Activated CD4-positive, alpha-beta T cell treated with anti-CD3 and anti-CD28 coated beads, Interleukin-2, amount 50 U/mL, for 4 hours (primary cell): ENCODE measurements at regions not wholly inside any gene's neighbourhood (a gene's known extent, or its start where the extent isn't known, plus 50 kb on each side); places are given as distances from the start of the nearest gene placed in this dataset.

Experiments
- DNase-seq, 2 experiments: peaks; one replicate each; pipeline ENCODE4 v3.0.0-alpha.2; 2020

DNA sequence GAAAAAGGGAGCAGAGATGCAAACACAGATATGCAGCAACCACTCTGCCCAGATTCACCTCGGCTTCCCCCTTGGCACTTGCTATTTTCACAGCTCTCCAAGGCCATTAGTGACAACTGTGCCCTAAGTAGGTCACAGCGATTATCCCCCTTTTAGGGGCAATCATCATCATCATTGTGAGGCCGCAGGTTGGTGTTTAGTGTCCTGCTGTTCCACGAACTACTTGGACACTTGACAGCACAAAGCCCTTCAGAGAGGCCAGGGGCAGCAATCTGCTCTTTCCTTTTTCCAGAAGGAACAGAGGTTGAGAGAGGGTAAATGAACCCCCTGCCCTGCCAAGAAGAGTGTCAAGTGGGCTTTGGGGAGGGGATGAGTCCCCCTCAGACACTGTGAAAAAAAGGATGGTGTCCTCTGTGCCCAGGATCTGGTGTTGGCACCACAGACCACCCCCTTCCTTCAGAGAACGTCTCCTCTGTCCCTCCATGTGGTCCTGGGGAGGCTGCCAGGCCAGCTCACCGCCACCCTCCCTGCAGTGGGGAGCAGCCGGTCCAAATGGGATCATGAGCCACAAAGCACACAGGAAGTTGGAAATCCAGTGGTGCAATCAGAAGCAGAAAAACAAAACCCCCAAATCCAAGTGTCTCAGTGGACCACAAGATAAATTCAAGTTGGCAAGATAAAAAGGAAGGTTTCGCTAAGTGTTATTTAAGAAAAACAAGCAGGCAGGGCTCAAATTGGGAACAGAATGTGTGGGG, 78.4 kb upstream of the MED9 start:
- DNase-seq: no peak

DNA sequence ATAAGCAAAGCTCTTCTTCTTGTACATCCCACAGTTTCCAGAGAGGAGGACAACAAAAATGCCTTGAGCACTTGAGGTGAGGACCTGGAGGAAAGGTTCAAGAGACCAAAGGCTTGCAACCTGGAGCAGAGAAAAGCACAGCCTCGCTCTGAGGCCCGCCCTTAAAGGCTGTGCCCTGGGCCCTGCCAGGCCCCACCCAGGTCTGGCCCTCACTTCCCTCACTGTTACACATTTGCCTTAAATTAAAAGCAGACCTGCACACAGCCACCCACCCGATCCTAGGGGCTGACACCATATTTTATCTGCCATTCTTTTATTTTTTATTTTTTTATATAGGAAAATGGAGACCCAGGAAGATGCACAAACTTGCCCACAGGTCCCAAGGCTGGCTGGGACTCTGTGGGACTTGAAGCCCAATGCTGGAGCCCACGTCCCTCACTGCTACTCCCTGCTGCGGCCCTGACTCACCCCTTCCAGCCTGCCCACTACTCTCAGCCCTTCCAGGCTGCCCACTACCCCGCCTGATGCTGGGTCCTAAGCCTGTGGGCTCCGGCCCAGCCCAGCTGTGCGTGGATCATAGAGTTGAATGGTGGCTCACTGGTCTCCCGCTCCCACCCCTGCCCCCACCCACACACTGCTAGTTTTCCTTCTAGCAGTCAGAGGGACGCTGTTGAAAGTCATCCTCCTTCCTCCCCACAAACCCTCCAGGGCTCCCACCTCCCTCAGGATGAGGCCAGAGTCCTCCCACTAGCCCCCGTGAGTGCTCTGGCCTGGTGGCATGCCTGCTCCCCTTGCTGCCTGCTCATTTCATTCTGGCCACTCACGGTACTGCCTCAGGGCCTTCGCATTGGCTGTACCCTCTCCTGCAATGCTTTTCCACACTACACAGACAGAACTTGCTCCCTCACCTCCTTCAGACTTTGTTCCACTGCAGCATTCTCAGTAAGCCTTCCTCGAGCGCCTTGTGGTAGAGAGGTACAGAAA, 77.6 kb upstream of the MED9 start:
- no peak for DNase-seq

DNA sequence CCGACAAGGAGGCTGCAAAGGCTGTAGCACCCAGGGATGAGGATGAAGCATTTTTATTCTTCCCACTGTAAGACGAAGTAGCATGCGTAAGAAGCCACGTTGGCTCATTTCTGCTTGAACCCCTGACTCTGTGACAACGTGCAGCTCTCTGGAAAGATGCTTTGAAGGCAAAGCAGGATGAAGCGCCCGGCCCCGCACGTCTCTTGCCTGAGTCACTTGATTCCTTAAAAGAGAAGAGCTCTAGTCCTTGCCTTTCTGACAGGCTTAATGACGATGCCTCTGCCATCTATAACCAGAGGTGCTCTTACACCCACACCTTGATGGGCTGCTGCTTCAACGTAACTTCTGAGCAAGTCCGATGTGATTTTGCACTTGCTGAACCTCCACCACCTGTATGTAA, 76.7 kb upstream of the MED9 start:
- DNase-seq: no peak

- DNase-seq: no peak
These were observed 76.1 kb upstream of the MED9 start for GRCh38 chr17:17400566-17401184.

- DNase-seq: no peak
These were observed 75.5 kb upstream of the MED9 start for GRCh38 chr17:17401271-17401781.

GRCh38 chr17:17402558-17402957, 74.2 kb upstream of the MED9 start:
- no peak for DNase-seq

DNA sequence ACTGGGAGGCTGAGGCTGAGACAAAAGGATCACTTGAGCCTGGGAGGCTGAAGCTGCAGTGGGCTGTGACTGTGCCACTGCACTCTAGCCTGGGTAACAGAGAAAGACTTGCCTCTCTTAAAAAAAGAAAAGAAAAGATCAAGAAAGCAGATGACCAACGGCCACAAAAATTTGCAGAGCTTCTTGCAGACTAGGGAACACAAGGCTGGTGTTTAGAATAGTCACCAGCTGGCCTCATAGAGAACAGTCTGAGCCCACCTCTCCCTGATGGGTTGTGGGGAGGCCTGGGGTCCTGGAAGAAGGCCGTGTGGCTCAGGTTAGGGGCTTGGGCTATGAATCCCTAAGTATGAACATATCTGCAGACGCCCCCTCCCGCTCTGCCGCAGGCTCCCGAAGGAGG, 73.7 kb upstream of the MED9 start:
- no peak for DNase-seq

DNA sequence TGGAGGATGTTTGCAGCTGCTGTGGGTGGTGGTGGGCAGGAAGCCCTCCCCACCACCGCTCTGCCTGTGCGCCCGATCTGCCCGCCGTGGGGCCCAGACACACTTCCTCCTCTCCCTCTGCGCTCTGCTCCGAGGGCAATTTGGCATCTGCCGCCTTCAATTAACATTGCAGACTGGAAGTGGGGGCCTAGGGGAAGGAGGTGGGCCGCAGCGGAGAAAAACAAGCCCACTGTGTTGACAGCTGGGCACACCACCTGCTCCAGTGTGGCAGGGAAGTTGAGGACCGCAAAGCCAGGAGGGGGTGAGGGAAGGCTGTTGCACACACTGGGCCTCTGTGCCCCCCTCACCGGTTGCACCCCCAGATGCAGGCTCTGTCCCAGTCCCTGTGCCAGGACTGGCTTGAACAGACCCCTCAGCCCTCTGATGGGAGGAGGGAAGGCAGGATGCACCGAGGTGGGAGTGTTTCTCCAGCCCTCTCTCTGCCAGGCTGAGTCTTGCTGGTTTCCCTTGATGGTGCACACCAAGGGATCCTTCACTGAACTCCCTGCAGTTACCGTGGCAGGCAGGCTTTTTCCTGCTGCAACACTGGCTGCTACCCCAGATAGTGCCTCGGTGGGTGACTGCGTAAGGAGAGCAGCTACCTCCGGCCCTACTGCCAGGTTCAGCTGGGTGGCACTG, 72.8 kb upstream of the MED9 start:
- DNase-seq: peak; percentile 20 to 32

DNA sequence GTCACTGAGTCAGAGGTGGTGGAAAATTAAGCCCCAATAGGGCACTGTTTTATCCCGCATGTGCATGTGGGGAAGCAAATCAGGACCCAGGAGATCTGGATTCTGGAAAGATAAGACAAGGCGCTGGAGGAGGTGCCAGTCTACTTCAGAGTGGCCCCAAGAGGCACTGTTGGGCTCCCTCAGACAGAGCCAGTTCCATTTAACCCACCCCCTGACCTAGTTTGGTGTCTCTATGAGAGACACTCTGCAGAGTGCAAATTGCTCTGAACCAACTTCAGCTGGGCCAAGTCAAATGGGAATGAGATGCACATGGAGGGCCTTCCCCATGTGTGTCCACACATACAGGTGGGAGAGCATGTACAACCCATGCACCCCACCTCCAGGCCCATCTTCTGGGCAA, 71.1 kb upstream of the MED9 start:
- DNase-seq: no peak

DNA sequence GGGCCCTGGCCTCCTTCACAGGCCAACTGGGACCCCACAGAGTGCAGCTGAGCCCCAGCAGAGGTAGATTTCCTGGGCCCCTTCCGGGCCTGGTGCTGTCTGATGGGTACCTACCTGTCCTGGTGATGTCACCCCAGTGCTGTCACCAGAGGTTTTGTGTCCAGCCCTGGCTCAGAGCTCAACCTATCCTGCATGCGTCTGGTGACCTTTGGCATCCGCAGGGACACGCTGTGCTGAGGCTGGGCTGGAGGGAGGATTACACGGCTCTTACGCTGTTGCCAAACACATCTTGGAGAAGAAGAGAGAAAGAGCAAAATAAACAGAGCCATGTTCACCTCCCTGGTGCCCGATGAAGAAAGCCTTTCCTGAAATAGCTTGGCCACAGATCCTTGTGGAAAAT, 70.6 kb upstream of the MED9 start:
- no peak for DNase-seq

GRCh38 chr17:17408236-17408794, 68.5 kb upstream of the MED9 start:
- DNase-seq: no peak

GRCh38 chr17:17410357-17410756, 66.4 kb upstream of the MED9 start:
- DNase-seq: no peak

DNA sequence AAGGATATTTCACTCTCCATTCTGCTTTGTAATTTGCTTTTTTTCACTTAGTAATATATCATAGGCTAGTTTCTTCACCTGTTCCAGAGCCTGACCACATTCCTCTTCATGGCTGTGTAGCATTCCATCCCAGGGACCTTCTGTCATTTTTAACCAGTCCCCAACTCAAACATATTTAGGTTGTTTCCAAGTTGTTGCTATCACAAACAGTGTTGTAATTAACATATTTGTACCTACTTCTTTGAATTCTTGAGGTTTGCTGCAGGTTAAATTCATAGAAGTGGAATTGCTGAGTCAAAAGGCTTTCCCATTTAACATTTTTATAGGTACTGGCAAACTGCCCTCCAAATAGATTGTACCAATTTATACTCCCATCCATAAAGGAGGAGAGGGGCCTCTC, 65.1 kb upstream of the MED9 start:
- no peak for DNase-seq

DNA sequence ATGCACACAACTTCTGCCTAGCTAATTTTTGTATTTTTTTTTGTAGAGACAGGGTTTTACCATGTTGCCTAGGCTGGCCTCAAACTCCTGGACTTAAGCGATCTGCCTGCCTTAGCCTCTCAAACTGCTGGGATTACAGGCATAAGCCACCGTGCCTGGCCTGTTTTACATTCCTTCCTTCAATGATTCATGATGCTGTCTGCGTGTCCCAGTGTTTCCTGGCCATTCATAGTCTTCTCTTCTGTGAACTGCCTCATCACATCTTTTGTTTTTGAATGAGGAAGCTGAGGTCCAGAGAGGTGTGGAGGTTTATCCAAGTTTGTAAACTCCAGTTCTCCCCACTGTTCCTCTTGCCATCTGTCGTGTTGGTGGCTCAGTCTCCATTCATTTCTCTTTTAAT, 64.5 kb upstream of the MED9 start:
- no peak for DNase-seq

GRCh38 chr17:17413215-17413792, 63.5 kb upstream of the MED9 start:
- no peak for DNase-seq

- DNase-seq: no peak
These were observed 63.0 kb upstream of the MED9 start for GRCh38 chr17:17413821-17414220.

- DNase-seq: no peak
These were observed 62.4 kb upstream of the MED9 start for GRCh38 chr17:17414341-17414805.

- DNase-seq: no peak
These were observed 61.8 kb upstream of the MED9 start for GRCh38 chr17:17415006-17415405.

- no peak for DNase-seq
These were observed 60.8 kb upstream of the MED9 start for GRCh38 chr17:17416007-17416399.

DNA sequence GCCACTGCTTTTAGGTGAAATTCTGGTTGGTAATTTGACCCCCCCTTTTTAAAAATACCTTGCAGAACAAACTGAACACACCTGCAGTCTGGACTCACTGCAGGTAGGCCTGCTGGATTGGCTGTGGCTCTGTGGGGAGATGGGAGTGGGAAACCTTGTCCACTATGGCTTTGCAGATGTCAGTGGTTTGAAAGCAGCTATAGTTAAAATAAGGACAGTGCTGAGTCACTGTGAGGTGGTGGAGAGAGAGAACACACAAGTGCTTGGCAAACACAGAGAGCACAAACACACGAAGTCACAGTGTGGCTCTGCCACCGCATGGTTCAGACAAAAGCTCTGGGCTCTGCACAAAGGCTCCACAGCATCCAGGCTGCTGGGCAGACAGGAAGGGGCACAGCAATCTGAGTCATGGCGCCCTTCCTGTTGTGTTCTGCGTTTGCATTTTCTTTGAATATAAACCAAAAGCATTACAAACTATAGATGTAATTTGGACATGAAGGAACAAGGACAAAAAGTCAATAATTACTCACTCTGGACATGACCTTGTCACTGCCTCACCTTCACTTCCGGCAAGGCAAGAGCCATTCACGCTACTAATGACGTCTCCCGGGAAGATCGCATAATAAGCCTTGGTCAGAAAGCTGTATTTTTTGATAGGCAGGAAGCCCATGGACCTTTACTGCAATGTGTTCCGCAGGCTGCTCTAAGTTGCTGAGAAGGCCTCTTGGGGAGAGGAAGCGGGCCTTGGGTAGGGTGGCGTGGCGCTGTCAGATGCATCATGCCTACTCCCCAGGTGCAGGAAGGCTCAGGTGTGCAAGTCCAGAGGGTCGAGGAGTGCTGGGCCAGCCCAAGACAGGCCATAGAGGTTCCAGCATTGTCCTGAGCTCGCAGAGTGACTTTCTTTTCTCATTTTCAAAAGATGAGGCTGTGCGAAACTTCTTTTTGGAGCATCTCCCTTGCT, 60.1 kb upstream of the MED9 start:
- no peak for DNase-seq

DNA sequence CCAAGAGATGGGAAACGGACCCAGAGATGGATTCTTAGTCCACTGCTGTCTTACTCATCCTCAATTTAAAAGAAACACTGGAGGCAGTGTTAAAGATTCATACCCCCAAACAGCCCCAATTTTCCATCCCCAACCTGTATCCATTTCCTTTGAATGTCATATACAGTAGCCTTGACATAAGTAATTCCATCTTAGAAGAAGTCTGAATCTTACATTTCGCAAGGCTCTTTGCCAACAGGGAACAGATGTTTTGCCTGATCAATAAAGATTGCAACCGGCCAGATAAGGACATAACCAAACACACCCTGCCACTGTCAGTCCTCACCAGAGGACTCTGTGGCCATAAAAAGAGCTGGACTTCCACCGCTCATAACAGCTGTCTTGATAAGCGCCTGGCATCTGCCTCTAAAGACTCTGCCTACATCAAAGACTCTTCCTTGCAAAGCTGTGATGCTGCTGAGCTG, 59.0 kb upstream of the MED9 start:
- no peak for DNase-seq
